ENCODE measurements at regions not wholly inside any gene's neighbourhood (a gene's known extent, or its start where the extent isn't known, plus 50 kb on each side); places are given as distances from the start of the nearest gene placed in this dataset.

GRCh38 chr12:20050221-20050620, 318.1 kb upstream of the PDE3A start:
- Histone ChIP-seq H3K9me2 (replicated peaks; ENCODE audit: low read depth, low read length) (no peaks in the 10 kb centered on the region), H3K4me3 (ENCODE audit: low read length, poor library complexity, severe bottlenecking) (no peak overlapping the region), H3K36me3 (ENCODE audit: insufficient read depth, low read length) (no peaks in the 10 kb centered on the region), H4K20me1 (ENCODE audit: insufficient read depth, low read length, poor library complexity, severe bottlenecking) (no peaks in the 10 kb centered on the region), H3K4me1 (ENCODE audit: insufficient read depth, low read length, poor library complexity, severe bottlenecking) (no peaks in the 10 kb centered on the region), H2AFZ (ENCODE audit: low read length) (no peak overlapping the region), H3K79me2 (ENCODE audit: insufficient read depth, low read length) (no peaks in the 10 kb centered on the region), H3F3A (ENCODE audit: low read depth) (no peaks in the 10 kb centered on the region), H3K9me3 (ENCODE audit: insufficient read depth, low read depth, low read length) (no peaks in the 10 kb centered on the region), H3K9ac (ENCODE audit: low read depth, low read length, poor library complexity, severe bottlenecking) (no peak overlapping the region), H3K4me2 (ENCODE audit: low read depth, low read length, poor library complexity, severe bottlenecking) (no peak overlapping the region), H3K27me3 (ENCODE audit: insufficient read depth, low read length, poor library complexity, severe bottlenecking) (no peaks in the 10 kb centered on the region)
- TF ChIP-seq CTCF (conservative IDR thresholded peaks at IDR 0.05; ENCODE audit: low read length) (no peak), EZH2phosphoT487 (IDR thresholded peaks at IDR 0.05; ENCODE audit: borderline replicate concordance) (no peak)

GRCh38 chr12:20053782-20054181, 314.6 kb upstream of the PDE3A start:
- H3K27me3 ChIP-seq (ENCODE audit: insufficient read depth, low read length, poor library complexity, severe bottlenecking) = no peaks in the 10 kb centered on the region
- no peaks in the 10 kb centered on the region for H3F3A ChIP-seq (ENCODE audit: low read depth)
- no peak overlapping the region for H3K4me2 ChIP-seq (ENCODE audit: low read depth, low read length, poor library complexity, severe bottlenecking)
- no peak overlapping the region for H3K4me3 ChIP-seq (ENCODE audit: low read length, poor library complexity, severe bottlenecking)
- TF ChIP-seq EZH2phosphoT487 (IDR thresholded peaks at IDR 0.05; ENCODE audit: borderline replicate concordance) (no peak), CTCF (conservative IDR thresholded peaks at IDR 0.05; ENCODE audit: low read length) (no peak)
- no peaks in the 10 kb centered on the region for H3K36me3 ChIP-seq (ENCODE audit: insufficient read depth, low read length)
- no peaks in the 10 kb centered on the region for H3K4me1 ChIP-seq (ENCODE audit: insufficient read depth, low read length, poor library complexity, severe bottlenecking)
- H3K9me2 ChIP-seq (replicated peaks; ENCODE audit: low read depth, low read length) = no peaks in the 10 kb centered on the region
- no peak overlapping the region for H2AFZ ChIP-seq (ENCODE audit: low read length)
- H3K9me3 ChIP-seq (ENCODE audit: insufficient read depth, low read depth, low read length) = no peaks in the 10 kb centered on the region
- no peaks in the 10 kb centered on the region for H4K20me1 ChIP-seq (ENCODE audit: insufficient read depth, low read length, poor library complexity, severe bottlenecking)
- no peaks in the 10 kb centered on the region for H3K79me2 ChIP-seq (ENCODE audit: insufficient read depth, low read length)
- no peak overlapping the region for H3K9ac ChIP-seq (ENCODE audit: low read depth, low read length, poor library complexity, severe bottlenecking)

- Histone ChIP-seq H3K79me2 (ENCODE audit: insufficient read depth, low read length) (no peaks in the 10 kb centered on the region), H3K9ac (ENCODE audit: low read depth, low read length, poor library complexity, severe bottlenecking) (no peak overlapping the region), H3F3A (ENCODE audit: low read depth) (no peaks in the 10 kb centered on the region), H3K36me3 (ENCODE audit: insufficient read depth, low read length) (no peaks in the 10 kb centered on the region), H3K4me2 (ENCODE audit: low read depth, low read length, poor library complexity, severe bottlenecking) (no peak overlapping the region), H4K20me1 (ENCODE audit: insufficient read depth, low read length, poor library complexity, severe bottlenecking) (no peaks in the 10 kb centered on the region), H3K4me1 (ENCODE audit: insufficient read depth, low read length, poor library complexity, severe bottlenecking) (no peaks in the 10 kb centered on the region), H2AFZ (ENCODE audit: low read length) (no peak overlapping the region), H3K27me3 (ENCODE audit: insufficient read depth, low read length, poor library complexity, severe bottlenecking) (no peaks in the 10 kb centered on the region), H3K9me3 (ENCODE audit: insufficient read depth, low read depth, low read length) (no peaks in the 10 kb centered on the region), H3K9me2 (replicated peaks; ENCODE audit: low read depth, low read length) (no peaks in the 10 kb centered on the region), H3K4me3 (ENCODE audit: low read length, poor library complexity, severe bottlenecking) (no peak overlapping the region)
- TF ChIP-seq CTCF (conservative IDR thresholded peaks at IDR 0.05; ENCODE audit: low read length) = no peak
- TF ChIP-seq EZH2phosphoT487 (IDR thresholded peaks at IDR 0.05; ENCODE audit: borderline replicate concordance) = no peak
Measured at GRCh38 chr12:20055856-20056255, 312.5 kb upstream of the PDE3A start.
